ENCODE measurements at regions not wholly inside any gene's neighbourhood (a gene's known extent, or its start where the extent isn't known, plus 50 kb on each side); places are given as distances from the start of the nearest gene placed in this dataset.

DNA sequence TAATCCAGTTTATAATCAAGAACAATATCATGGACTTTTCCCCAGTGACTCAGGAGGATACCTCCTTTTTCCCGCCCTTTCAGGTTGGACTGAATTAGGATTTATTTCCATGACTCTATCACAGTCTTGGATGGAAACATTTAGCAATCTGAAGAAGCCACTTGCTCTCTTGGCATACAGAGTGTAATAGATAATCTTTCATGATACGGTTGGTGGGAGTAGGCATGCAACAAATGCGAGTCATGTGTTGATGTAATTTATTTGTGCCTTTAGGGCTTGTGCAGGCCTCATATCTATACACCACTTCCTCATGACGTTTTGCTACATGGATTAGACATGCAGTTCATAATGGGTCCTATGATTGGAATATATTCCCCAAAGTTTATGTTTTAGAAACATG, 54.2 kb upstream of the MCTP2 start:
- no peak for DNase-seq (ENCODE audit: low spot score)

DNA sequence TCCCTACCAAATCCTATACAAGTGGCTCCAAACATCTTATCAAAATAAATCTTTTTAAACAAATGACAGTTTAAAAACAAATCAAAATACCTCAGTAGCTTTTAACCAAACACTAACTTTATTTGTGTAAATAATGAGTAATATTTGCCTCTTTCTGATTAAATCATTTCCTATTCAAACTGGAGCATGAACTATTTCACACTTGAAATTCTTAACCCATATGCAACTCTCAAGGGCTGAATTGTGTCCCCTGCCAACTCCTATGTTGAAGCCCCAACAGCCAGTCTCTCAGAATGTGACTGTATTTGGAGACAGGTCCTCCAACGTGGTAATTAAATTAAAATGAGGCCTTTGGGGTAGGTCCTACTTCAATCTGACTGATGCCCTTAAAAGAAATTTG, 55.9 kb upstream of the MCTP2 start:
- DNase-seq (ENCODE audit: low spot score), result no peak

DNA sequence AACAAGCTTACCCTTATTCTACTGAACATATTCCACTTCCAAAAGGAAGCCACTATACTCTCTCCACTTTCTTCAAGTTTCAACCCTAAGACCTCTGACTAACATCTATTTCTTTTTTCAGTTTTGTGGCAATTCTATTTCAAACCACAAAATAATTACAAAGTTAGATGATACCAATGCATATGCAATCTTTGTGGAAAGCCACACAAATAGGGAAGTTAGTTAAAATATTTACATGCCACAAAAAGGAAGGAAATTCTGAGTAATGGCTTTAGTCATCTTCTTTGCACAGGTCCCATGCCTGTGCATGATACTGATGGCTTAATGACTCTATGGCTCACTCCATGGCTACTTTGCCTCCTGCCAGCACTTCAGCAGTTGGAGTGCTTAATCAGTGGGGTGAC, 57.0 kb upstream of the MCTP2 start:
- no peak for DNase-seq (ENCODE audit: low spot score)

DNA sequence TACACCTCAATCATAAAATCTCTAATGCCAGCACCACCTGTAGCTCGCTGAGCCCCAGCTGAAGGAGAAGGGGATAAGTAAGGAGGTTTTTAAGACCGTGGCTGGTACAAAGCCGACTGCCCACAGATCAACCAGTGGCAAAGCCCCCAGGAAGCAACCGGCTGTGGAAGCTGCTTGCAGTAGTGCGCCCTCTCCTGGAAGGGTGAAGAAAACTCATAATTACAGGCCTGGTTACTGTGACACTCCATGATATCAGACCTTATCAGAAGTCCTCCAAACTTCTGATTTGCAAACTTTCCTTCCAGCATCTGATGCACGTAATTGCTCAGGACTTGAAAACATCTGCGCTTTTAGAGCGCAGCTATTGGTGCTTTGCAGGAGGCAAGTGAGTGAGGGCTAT, 63.1 kb upstream of the MCTP2 start:
- peak; percentile 28 for DNase-seq (ENCODE audit: low spot score)

DNA sequence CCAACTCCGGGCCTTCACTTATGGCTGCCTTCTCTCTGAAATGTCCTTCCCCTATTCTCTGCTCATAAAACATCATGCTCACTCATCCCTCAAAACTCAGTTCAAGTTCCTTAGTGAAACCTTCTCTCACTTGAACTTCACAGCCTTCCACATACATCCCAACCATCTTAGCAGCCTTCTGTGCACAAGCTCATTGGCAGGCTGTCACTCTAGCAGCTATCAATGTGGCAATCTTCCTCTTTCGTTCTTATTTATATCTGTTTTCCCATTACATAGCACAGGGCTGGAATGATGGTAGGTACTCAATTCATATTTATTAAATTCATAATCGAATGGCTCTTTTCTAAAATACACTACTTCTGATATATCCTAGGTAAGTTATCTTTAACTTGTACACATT, 66.4 kb upstream of the MCTP2 start:
- no peak for DNase-seq (ENCODE audit: low spot score)

DNA sequence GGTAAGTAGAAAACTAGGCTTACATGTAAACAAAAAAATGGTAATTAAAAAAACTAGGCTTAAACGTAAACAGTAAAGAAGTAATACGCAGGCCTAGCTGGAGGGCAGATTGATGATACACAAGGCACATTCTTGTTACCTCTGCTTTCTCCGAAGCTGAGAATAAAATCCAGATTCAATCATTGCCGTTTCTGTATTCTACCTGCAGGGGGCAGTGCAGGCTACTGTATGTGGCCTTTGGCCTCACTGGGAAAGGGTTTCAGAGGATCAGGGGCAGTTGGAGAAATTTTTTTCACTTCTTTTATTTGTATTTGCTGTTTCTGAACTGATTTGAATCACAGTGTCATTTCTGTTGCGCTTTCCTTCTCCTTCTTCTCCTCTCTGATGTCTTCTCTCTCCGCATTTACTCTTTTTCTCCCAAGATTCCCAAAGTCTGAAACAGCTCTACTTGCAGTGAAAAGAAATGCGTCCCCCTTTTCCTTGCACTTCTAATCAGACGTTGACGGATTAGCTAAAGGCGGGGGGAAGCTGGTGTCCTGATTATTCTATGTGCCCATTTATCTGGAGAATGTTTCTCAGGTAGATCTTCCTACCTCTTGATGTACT, 67.1 kb upstream of the MCTP2 start:
- peak; percentile 64 for DNase-seq (ENCODE audit: low spot score)

DNA sequence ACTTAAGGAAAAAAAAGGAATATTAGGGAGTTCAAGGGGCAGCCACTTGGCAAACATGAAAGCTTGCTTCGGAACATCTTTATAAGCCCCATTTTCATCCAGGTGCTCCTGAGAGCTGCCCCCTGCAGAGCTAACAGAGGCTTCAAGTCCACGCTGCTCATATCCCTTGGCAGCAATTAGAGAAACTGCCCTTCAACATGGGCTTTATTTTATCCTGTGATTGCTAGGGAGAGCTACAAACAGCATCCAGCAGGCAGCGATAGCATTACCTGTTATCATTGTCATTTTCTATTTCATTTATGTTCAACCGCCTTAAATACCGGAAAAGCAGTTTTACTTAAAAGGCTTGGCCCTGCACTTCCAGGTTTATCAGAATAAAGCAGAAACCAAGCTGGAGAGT, 68.4 kb upstream of the MCTP2 start:
- no peak for DNase-seq (ENCODE audit: low spot score)

DNA sequence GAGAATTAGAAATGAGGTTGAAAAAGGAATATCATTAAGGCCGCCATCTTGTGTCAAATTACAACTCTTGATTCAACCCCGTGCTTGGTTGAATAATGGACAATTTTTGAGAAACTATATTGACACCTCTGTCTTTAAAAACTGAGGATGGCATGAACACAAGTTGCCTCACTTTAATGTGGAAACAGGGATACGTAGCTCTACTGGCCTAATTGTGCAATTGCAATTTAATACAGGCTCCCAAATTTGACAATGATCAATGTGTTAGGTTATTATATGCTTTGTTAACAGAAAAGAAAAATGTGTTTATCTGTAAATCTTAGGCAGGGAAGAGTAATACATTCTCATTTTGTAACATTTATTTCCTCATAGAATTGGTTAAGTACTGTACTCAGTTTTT, 77.1 kb upstream of the MCTP2 start:
- no peak for DNase-seq (ENCODE audit: low spot score)

DNA sequence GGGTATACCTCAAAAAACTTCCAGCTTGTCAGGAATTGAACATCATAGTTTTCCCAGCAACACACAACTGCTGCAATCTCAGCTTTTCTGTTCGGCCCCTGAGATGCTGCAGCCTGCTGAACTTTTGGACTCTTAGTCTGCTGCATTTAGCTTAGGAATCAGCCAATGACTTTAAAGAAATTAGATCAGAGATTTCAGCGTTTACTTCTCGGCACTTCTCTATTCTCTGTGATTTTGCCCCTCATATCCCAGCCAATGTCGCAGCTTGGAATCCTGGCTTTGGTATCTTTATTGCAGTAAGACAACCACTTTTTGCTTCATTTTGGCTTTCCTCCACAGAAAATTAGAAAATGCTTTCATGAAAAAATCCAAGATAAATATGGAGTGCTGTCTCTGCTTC, 86.3 kb upstream of the MCTP2 start:
- no peak for DNase-seq (ENCODE audit: low spot score)

DNA sequence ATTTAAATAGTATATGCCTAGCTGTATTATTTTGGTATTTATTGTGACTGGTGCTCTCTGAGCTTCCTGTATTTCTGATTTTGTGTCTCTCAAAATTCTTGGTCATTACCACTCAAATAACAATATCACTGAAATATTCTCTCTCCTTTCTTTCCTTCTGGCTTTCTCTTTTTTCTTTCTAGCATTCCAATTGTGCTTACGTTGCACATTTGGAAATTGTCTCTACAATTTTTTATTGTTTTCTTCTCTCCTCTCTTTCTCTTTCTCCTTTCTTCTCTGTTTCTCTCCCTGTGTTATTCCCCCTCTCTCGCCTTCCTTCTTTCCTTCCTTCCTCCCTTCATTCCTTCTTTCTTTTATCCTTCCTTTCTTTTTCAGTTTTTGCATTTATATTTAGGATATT, 89.6 kb upstream of the MCTP2 start:
- DNase-seq (ENCODE audit: low spot score), result no peak

DNA sequence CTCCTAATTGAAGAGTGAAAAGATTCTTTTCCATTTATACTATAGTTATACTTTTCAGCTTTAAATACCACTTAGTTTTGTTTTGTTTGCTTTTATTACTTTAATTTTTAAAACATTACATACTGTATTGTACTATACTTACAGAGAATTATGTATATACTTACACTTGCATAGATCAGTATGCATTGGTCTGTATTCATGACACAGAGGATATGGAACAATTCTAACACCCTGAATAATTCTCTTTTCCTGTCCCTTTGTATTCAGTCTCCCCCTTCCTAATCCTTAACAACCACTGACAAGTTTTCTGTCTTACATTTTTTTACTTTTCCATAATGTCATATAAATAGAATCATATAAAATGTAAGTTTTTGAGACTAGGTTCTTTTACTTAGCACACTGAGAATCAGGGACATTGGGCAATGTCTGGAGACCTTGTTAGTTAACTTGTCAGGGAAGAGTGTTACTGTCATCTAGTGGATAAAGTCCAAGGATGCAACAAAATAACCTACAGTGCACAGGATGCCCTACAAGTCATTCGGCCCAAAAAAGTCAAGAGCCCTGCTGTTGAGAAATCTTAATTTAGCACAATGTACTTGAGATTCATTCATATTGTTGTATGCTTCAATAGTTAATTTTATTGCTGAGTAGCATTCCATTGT, 95.7 kb upstream of the MCTP2 start:
- DNase-seq (ENCODE audit: low spot score), result no peak

DNA sequence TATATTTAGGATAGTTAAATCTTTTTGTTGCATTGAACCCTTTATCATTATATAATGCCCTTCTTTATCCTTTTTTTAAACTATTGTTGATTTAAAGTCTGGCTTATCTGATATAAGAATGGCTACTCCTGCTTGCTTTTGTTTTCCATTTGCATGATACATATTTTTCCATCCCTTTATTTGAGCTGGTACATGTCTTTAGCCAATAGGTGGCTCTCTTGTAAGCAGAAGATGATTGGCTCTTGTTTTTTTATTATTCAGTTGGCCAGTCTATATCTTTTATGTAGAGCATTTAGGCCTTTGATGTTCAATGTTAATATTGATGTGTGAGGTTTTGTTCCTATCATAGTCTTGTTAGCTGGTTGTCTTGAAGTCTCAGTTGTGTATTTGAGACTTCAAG, 99.5 kb upstream of the MCTP2 start:
- no peak for DNase-seq (ENCODE audit: low spot score)

DNA sequence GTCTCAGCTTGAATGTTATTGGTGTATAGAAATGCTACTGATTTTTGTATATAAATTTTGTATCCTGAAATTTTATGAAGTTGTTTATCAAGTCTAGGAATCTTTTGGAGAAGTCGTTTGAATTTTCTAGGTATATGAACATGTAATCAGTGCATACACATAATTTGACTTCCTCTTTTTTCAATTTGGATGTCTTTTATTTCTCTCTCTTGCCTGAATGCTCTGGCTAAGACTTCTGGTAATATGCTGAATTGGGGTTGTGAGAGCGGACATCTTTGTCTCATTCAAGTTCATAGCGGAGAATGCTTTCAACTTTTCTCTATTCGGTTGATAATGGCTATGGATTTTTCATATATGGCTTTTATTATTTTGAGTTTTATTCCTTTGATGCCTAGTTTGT, 100.9 kb upstream of the MCTP2 start:
- DNase-seq (ENCODE audit: low spot score), result no peak

DNA sequence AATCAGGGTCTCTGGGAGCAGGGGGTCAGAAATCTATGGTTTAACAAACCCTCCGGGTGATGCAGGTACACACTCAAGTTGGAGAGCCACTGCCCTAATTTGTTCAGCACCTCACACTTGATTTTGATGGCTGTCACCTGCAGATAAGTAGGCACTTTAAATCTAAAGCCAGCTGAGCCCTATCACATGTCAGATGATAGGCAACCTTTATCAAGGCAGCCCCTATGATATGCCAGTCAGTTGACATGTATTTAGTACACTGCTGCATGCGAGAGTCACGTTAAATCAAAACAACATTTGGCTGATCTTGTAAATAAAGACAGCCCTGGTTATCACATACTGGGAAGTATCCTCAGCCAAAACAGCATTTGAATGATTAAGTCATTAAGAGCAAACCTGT, 104.4 kb upstream of the MCTP2 start:
- no peak for DNase-seq (ENCODE audit: low spot score)

DNA sequence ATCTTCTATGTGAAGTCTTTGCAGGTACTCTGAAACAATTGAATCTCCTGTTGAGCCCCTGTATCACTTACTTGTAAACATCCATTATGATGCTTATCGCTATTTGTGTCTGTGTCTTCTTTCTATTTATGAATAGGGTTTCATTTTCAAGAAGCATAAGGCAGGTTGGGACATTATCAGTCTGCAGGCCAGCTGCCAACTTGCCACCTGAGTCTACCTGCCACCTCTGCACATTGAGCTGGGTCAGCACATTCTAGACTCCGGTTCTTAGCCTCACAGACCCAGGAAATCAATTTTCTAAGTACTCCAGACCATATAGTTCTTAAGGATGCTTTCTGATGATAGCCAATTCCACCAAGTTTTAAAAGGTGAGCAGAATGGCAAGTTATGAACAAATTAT, 105.7 kb upstream of the MCTP2 start:
- no peak for DNase-seq (ENCODE audit: low spot score)

DNA sequence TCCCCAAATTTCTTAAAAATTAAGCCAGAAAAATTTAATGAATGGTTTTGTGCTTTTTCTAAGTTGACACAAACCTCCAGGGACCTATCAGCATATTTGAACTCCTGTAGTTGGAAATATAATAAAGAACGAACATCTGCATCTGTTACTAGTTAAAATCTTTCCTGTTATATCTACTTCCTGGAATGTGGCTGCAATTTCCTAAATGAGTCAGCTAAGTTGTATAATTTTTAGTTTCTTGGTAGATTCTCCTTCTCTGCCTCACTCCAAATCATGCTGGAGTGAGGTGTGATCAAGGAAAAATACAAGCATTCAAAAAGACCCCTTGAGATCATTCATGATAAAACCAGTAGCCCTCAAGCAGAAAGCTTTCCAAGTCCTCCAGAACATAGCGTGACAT, 106.2 kb upstream of the MCTP2 start:
- no peak for DNase-seq (ENCODE audit: low spot score)

DNA sequence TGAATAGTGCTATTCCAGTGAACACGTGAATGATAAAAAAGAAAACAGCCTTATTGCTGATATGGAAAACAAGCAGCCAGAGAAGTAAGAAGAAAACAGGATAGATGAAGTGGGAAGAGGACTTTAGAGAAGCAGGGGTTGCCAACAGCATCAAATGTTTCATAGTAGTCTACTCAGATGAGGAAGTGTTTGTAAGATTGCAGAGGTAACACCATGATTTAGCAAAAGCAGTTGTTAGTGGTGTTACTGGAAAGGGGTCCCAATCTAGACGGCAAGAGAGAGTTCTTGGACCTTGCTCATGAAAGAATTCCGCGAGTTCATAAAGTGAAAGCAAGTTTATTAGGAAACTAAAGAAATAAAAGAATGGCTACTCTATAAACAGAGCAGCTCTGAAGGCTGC, 108.8 kb upstream of the MCTP2 start:
- DNase-seq (ENCODE audit: low spot score), result no peak

DNA sequence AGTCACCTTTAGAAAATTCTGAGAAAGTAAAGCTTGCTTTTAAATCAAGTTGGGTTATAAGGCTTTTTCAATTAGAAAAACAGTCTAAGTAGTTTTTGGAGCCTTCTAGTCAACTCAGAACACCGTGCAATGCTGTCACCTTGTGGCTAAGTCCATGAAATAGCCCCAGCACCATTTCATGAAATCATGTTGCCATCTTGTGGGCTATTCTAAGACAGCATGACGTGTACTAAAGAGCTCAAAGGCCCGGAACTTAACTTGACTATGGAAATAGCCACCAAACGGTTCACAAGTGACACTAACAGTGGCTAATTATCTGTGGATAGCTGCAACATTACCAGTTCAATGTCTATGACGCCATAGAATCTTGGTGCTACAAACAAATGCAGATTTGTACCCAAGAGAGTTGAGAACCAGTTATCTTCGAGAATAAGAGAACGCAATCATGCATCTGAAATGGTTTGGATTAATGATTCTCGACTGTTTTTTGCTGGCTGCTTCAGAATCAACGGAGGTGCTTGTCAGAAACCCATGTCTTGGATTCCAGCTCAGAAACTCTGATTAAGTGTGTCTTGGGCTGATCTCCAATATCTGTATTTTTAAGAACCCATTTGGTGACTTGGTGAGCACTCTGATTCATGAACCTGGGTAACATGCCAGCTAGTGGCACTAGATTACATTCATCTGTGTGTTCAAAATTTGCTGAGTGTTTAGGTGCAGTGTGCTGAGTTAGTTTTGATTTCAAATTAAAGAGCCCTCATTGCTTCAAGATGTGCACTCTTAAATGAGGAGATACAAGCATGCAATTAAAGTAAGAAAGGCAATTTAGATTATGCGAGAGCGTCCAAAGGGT, 111.2 kb upstream of the MCTP2 start:
- DNase-seq (ENCODE audit: low spot score), result peak; percentile 42

DNA sequence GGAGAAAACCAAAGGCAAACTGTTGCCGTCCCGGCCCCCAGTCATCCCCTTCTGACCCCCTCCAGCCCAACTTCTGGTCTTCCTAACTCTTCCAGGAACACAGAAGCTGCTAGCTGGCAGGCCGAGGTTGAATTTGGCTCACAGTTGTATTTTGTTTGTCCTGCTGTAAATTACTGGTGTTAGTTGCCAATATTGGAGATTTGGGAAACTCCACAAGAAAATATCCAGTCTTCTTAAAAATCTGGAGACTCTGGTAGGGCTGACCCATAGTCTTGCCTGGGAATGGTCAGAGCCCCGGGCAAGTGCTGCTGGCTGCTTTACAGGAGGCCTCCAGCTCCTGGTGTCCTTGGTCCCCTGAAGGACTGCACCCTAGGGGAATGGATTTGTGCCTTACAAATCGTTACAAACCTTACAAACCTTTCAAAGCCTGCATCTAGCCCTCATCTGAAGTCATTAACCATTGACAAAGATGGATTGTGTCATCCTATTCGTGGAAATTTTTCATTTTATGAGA, 112.0 kb upstream of the MCTP2 start:
- no peak for DNase-seq (ENCODE audit: low spot score)

DNA sequence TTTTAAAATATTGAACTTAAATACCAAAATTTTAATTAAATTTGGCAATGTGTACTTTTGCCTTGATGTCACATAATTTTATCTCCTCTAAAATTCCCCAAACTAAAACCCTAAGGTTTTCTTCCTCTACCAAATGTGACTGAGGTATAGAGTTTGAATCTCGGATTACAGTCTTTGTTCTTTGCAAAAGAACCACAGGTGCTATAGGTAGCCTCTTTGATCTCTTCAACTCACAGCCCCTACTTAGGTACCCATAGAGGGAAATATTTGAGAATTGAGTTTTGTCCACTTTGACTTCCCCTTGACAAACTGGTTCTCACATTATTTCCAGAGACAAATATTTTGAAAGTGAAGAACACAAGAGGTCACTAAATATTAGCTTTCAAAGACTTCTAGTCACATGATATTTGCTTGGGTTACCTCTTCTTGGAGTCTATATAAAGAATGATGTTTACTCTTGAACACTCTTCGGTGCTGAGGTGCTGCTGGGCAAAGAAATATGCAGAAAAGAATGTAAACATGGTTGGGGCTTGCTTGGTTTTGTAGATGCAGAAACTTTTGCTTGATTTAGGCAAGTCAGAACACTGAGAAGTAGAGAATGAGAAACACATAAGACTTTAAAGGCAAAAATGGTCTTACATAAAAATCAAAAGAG, 120.8 kb upstream of the MCTP2 start:
- DNase-seq (ENCODE audit: low spot score), result no peak

DNA sequence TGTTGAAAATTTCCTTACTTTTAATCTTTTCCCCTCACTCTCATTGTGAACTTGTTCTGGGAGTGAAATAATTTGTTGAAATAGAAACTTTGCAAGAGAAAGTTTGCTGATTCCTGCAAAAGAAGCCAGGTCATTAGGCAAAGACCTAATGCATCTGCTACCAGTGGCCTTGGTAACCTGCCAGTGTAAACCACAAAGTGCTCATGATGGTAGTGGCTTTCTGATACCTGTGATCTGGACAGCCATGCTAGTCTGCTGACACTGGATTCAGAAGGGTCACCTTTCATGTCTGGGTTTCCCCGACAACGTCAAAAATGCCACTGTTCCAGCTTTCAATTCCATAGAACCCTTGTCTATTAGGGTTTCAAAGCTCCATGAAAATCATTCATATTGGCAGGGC, 123.7 kb upstream of the MCTP2 start:
- DNase-seq (ENCODE audit: low spot score), result no peak

DNA sequence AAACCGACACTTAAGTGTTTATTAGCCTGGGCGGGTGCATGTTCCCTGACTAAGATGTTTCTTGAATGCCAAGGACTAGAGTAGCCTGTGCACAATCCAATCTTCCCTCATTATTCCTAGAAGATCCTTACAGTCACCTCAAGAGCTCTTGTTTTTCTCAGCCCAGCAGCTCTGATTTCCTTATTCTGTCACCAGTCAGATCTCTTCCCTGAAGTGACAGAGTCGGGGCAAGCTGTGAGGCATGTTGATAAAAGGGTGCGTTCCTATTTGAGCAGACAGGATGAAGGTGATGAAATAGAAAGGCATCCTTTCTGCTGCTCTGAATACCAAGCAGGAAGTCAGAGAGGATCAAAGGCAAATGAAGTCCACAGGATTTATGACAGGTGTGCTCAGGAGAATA, 125.6 kb upstream of the MCTP2 start:
- no peak for DNase-seq (ENCODE audit: low spot score)

DNA sequence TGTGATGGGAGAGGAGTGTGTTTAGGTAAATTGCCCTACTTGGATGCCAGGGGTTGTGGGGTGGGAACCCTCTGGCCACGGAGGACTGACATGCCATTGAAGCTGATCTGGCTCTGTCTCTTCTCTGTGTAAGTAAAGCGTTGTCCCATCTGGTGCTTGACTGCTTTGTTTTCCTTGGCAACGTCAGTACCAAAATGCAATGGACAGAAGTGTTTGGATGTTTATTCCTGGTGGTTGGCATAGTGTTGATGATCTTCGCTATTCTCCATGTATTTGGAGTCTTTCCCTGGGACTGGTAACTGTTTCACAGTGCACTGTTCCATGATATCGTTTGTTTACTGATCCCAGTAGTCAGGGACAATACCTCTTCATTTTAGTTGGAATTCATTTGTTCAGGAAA, 130.5 kb upstream of the MCTP2 start:
- no peak for DNase-seq (ENCODE audit: low spot score)

Data from hematopoietic multipotent progenitor cell treated with erythropoietin and hydrocortisone succinate and interleukin-3 and kit ligand, for 15 days (in vitro differentiated cells).